HepG2 (cell line): ENCODE measurements at regions not wholly inside any gene's neighbourhood (a gene's known extent, or its start where the extent isn't known, plus 50 kb on each side); places are given as distances from the start of the nearest gene placed in this dataset.

Experiments used
- ATAC-seq: fragments of 200-7000 bp; cut with Tn5 transposase; 3 replicates; pipeline ENCODE4 v1.9.1; 2020; ENCODE audit warnings: mild to moderate bottlenecking, moderate library complexity
- BruUV-seq: library from RNA; stranded (reverse); fragments of 400-500 nt; replicated peaks from 2 replicates; lab custom pipeline; 2021; lab: Mats Ljungman, UMichigan
- CTCF ChIA-PET: fragments of 300-600 bp; formaldehyde crosslinking; extraction: SDS; loops from one replicate; lab custom pipeline; 2021; ENCODE audit warnings: low total read pairs, inconsistent platforms, low intra/inter-chr PET ratio; lab: Yijun Ruan, JAX
- POLR2A ChIA-PET: fragments of 350-600 bp; sonication (Branson Sonifier 250); formaldehyde crosslinking; loops from one replicate; lab custom pipeline; 2020; ENCODE audit warnings: antibody characterized with exemption, inconsistent platforms; lab: Yijun Ruan, JAX
- DNase-seq: peaks from one replicate; pipeline ENCODE4 v3.0.0-alpha.2; 2015; ENCODE audit warnings: low spot score
- FAIRE-seq: peaks from 3 replicates; lab custom pipeline; 2011; peaks lifted over from hg19 to GRCh38; lab: Jason Lieb, UNC
- H2AFZ ChIP-seq: one replicate; pipeline ENCODE4 v1.6.1; 2011; ENCODE audit warnings: low read length, inconsistent platforms
- H3K27ac ChIP-seq: fragments of 300-600 bp; 3 replicates; pipeline ENCODE4 v1.8.0; 2011; ENCODE audit warnings: mixed run types, mild to moderate bottlenecking, mixed read lengths, low read length, inconsistent platforms; ENCODE audit not compliant: insufficient read depth; ENCODE audit errors: extremely low read length
- H3K27me3 ChIP-seq, 2 experiments: fragments of 200-600 bp in 1 of 2; 2 replicates in 1 of 2; 3 replicates in 1 of 2; pipeline versions ENCODE4 v1.6.0 to v1.8.0; 2011; ENCODE audit warnings: low read length in 2 of 2, mild to moderate bottlenecking in 2 of 2, moderate library complexity in 2 of 2, inconsistent platforms in 1 of 2; ENCODE audit not compliant: insufficient read depth in 2 of 2, control insufficient read depth in 1 of 2
- H3K36me3 ChIP-seq, 2 experiments: fragments of 200-600 bp in 1 of 2; replicated peaks in 1 of 2; 2 replicates in 1 of 2; 3 replicates in 1 of 2; pipeline versions ENCODE4 v1.5.1 to v1.8.0; 2011; ENCODE audit warnings: low read length in 2 of 2, inconsistent platforms in 1 of 2; ENCODE audit not compliant: insufficient read depth in 2 of 2, control insufficient read depth in 1 of 2
- H3K4me1 ChIP-seq: 2 replicates; pipeline ENCODE4 v1.5.1; 2012; ENCODE audit warnings: low read length, inconsistent platforms; ENCODE audit not compliant: insufficient read depth
- H3K4me2 ChIP-seq: 2 replicates; pipeline ENCODE4 v1.6.0; 2011; ENCODE audit warnings: low read depth, low read length, inconsistent platforms
- H3K4me3 ChIP-seq, 3 experiments: fragments of 200-600 bp in 1 of 3; sonication (generic), shearing (Covaris generic) in 1 of 3; replicated peaks in 1 of 3; 2 replicates each; pipeline ENCODE4 v1.5.1; 2011 to 2016; ENCODE audit warnings: low read length in 3 of 3, inconsistent platforms in 2 of 3, low read depth in 2 of 3, mild to moderate bottlenecking in 2 of 3, control low read depth in 1 of 3, mixed read lengths in 1 of 3; ENCODE audit not compliant: insufficient read depth in 1 of 3
- H3K79me2 ChIP-seq: one replicate; pipeline ENCODE4 v1.6.1; 2011; ENCODE audit warnings: low read length, inconsistent platforms; ENCODE audit not compliant: insufficient read depth
- H3K9ac ChIP-seq: 2 replicates; pipeline ENCODE4 v1.6.0; 2011; ENCODE audit warnings: mild to moderate bottlenecking, low read depth, low read length, inconsistent platforms; ENCODE audit not compliant: insufficient read depth
- H3K9me3 ChIP-seq: 2 replicates; pipeline ENCODE4 v1.5.1; 2012; ENCODE audit warnings: mild to moderate bottlenecking, low read length
- H4K20me1 ChIP-seq: 2 replicates; pipeline ENCODE4 v1.6.0; 2011; ENCODE audit warnings: inconsistent platforms, mild to moderate bottlenecking, low read length, moderate library complexity; ENCODE audit not compliant: insufficient read depth
- ATF1 ChIP-seq: IDR thresholded peaks from 2 replicates; pipeline ENCODE4 v1.6.1; 2016; ENCODE audit warnings: mild to moderate bottlenecking, control low read depth
- SMARCC2 ChIP-seq: fragments of 450-650 bp; IDR thresholded peaks from 2 replicates; pipeline ENCODE4 v1.6.1; 2017; ENCODE audit warnings: antibody characterized with exemption, mild to moderate bottlenecking
- SRF ChIP-seq: IDR thresholded peaks from 2 replicates; pipeline ENCODE4 v1.6.1; 2011; ENCODE audit warnings: mild to moderate bottlenecking, low read depth, low read length, moderate library complexity
- TRAFD1 ChIP-seq: sonication (generic); formaldehyde crosslinking; IDR thresholded peaks from 2 replicates; pipeline ENCODE4 v1.5.1; 2020; ENCODE audit warnings: missing genetic modification reagents, mild to moderate bottlenecking, borderline replicate concordance
- WGBS: methylation state at CpG from one replicate; pipeline ENCODE4 v1.1.6; 2017; ENCODE audit warnings: low lambda C conversion rate; 5-methylcytosine and 5-hydroxymethylcytosine counted together
- in situ Hi-C: cut with HindIII; loops from 2 replicates; pipeline ENCODE4 v1.10.0; 2017; ENCODE audit warnings: low pct_unique_long_range_greater_than_20kb; ENCODE audit not compliant: extremely low pct_ligation_motif_present
- intact Hi-C: fragments of 100-400 bp; cut with micrococcal nuclease; formaldehyde crosslinking; loops from one replicate; pipeline ENCODE4 v1.10.0; 2022; ENCODE audit not compliant: unreplicated experiment

DNA sequence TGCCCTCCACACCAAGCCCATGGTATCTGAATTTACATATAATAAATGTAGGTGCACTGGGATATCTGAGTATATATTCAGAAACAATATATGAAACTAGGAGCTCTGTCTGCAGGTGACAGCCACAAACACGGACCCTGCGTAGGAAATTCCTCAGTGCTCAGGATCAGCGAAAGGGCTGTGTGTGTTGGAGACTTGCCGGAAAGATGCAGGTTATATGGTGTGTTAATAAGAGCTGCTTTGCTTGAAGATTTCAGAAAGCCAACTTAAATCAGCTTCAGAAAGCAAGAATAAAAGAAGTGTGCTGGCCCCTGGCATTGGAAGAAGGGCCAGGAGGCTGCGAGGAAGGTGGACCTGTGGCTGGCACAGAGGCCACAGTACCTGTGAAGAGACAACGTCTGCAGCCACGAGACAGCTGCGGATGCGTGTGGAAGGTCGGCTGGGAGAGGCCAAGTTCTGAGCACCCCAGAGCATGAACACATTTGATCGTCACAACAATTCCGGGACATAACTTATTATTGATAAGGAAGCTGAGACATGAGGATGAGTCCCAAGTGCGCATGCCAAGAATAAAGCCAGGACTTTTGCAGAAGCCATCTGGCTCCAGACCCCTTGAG, 183.2 kb downstream of the DLL1 start:
- no peak for ATAC-seq
- H3K9me3 ChIP-seq, result no peaks in the 10 kb centered on the region
- H3K4me2 ChIP-seq, result no peak overlapping the region
- H3K27me3 ChIP-seq, result peaks cover 17 to 71% of the 10 kb centered on the region in 2 experiments; a peak in 4 of 5 replicates
- no peak overlapping the region for H3K9ac ChIP-seq
- CTCF ChIA-PET, result no interaction called here
- intact Hi-C loops, result no loop called here
- POLR2A ChIA-PET, result no interaction called here
- no peak overlapping the region for H2AFZ ChIP-seq
- WGBS, result 34% methylated on average over 13 of the region's 13 CpGs
- TF ChIP-seq ATF1 (CRISPR knock-in tag) (no peak), SRF (no peak), SMARCC2 (no peak)
- in situ Hi-C loops, result no loop called here
- H3K27ac ChIP-seq, result no peak overlapping the region
- no peaks in the 10 kb centered on the region; the same call in 1 of the 2 replicates for H4K20me1 ChIP-seq
- no peaks in the 10 kb centered on the region for H3K36me3 ChIP-seq
- H3K4me1 ChIP-seq, result no peaks in the 10 kb centered on the region
- DNase-seq, result no peak
- H3K79me2 ChIP-seq, result no peaks in the 10 kb centered on the region
- BruUV-seq, result no TSS peak
- no peak for FAIRE-seq
- no peak overlapping the region for H3K4me3 ChIP-seq

DNA sequence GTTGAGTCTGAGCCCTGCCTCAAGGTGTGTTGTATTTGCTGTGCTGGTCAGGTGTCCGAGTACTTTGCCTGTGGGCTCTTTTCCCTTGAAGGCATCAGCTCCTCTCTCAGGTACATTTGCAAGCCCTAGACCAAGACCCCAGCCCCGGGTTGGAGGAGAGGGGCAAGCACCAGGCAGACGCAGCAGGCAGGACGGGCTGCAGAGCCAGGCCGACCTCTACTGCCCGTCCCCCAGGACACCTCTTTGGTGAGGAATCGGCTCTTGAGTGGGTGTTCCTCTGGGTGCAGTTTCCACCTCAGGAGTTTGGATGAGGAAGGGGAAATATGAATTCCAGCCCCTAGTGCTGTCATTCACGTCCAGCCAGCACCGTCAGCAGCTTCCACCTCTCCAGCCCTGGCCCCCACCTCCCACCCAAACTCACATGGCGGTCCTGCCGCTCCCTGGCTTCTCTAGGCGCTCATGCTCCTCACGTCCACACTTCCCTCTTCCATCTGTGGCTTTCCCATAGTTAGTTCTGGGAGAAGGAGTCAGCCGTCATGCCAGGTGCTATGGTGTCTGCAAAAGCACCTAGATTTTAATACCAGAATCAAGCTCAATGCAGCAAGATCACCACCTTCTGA, 183.9 kb downstream of the DLL1 start:
- in situ Hi-C loops, result no loop called here
- Histone ChIP-seq H3K4me3 (no peak overlapping the region), H3K27me3 (peaks cover 17 to 71% of the 10 kb centered on the region in 2 experiments; a peak in 4 of 5 replicates), H3K4me1 (no peaks in the 10 kb centered on the region), H4K20me1 (no peaks in the 10 kb centered on the region; the same call in 1 of the 2 replicates), H3K9me3 (no peaks in the 10 kb centered on the region), H3K36me3 (no peaks in the 10 kb centered on the region), H3K9ac (no peak overlapping the region), H2AFZ (no peak overlapping the region), H3K79me2 (no peaks in the 10 kb centered on the region), H3K27ac (no peak overlapping the region), H3K4me2 (no peak overlapping the region)
- no peak for FAIRE-seq
- POLR2A ChIA-PET, result no interaction called here
- DNase-seq, result no peak
- no peak for ATAC-seq
- 7% methylated on average over 14 of the region's 14 CpGs for WGBS
- BruUV-seq, result no TSS peak
- intact Hi-C loops, result no loop called here
- CTCF ChIA-PET, result no interaction called here
- no peak for TF ChIP-seq TRAFD1
